HCT116 (cell line): ENCODE measurements at regions not wholly inside any gene's neighbourhood (a gene's known extent, or its start where the extent isn't known, plus 50 kb on each side); places are given as distances from the start of the nearest gene placed in this dataset.

Experiments used
- ATAC-seq: fragments of 200-7000 bp; cut with Tn5 transposase; 2 replicates; pipeline ENCODE4 v1.9.1; 2020; ENCODE audit warnings: mild to moderate bottlenecking, moderate library complexity
- BruUV-seq: library from RNA; stranded (reverse); fragments of 400-500 nt; replicated peaks from 2 replicates; lab custom pipeline; 2021; lab: Mats Ljungman, UMichigan
- CTCF ChIA-PET: fragments of 300-600 bp; sonication (Branson Sonifier 250); formaldehyde crosslinking; loops from one replicate; lab custom pipeline; 2021; ENCODE audit warnings: antibody characterized with exemption; lab: Charles Lee
- POLR2A ChIA-PET: fragments of 300-600, 350-600 bp; sonication (Branson Sonifier 250); formaldehyde crosslinking; loops from one replicate; lab custom pipeline; 2021; ENCODE audit warnings: antibody characterized with exemption; lab: Charles Lee
- RAD21 ChIA-PET, 2 experiments: fragments of 300-600 bp; sonication (Branson Sonifier 250); formaldehyde crosslinking; loops; one replicate each; lab custom pipeline; 2023; ENCODE audit warnings: low total read pairs in 2 of 2; ENCODE audit not compliant: uncharacterized antibody in 2 of 2, unreplicated experiment in 2 of 2, low non-redundant PET in 1 of 2; lab: Charles Lee
- DNase-seq: peaks from one replicate; pipeline ENCODE4 v3.0.0-alpha.2; 2010; ENCODE audit warnings: low read depth, low spot score
- H2AFZ ChIP-seq: fragments of 200-600 bp; shearing (Covaris generic), sonication (generic); 2 replicates; pipeline ENCODE4 v1.6.1; 2017; ENCODE audit warnings: low read depth, mixed run types, mixed read lengths, antibody characterized with exemption, low read length; ENCODE audit not compliant: poor library complexity, severe bottlenecking
- H3K27ac ChIP-seq: 2 replicates; pipeline ENCODE4 v1.5.1; 2012; ENCODE audit warnings: low read depth, low read length
- H3K27me3 ChIP-seq: fragments of 200-600 bp; sonication (generic); 2 replicates; pipeline ENCODE4 v1.6.1; 2016; ENCODE audit warnings: mixed run types, low read length, mixed read lengths; ENCODE audit not compliant: insufficient read depth
- H3K36me3 ChIP-seq, 2 experiments: fragments of 200-500 bp in 1 of 2; fragments of 200-600 bp in 1 of 2; sonication (Bioruptor generic) in 1 of 2; sonication (generic) in 1 of 2; 2 replicates each; pipeline versions ENCODE4 v1.5.1 to v1.6.1; 2014 to 2016; ENCODE audit warnings: low read length in 2 of 2, inconsistent platforms in 1 of 2, mixed read lengths in 1 of 2, mixed run types in 1 of 2; ENCODE audit not compliant: insufficient read depth in 2 of 2, control insufficient read depth in 1 of 2
- H3K4me1 ChIP-seq, 2 experiments: fragments of 200-600 bp in 1 of 2; sonication (generic) in 1 of 2; 2 replicates each; pipeline versions ENCODE4 v1.5.1 to v1.6.1; 2012 to 2017; ENCODE audit warnings: low read length in 2 of 2, inconsistent platforms in 1 of 2, mild to moderate bottlenecking in 1 of 2, mixed read lengths in 1 of 2, mixed run types in 1 of 2, moderate library complexity in 1 of 2; ENCODE audit not compliant: insufficient read depth in 2 of 2, control insufficient read depth in 1 of 2
- H3K4me2 ChIP-seq: fragments of 200-600 bp; sonication (generic); 2 replicates; pipeline ENCODE4 v1.6.1; 2017; ENCODE audit warnings: mixed run types, low read length, mixed read lengths
- H3K4me3 ChIP-seq, 2 experiments: fragments of 200-600 bp in 1 of 2; sonication (generic) in 1 of 2; replicated peaks in 1 of 2; 2 replicates each; pipeline ENCODE4 v1.5.1; 2011 to 2016; ENCODE audit warnings: low read length in 2 of 2, control low read depth in 1 of 2, low read depth in 1 of 2, mild to moderate bottlenecking in 1 of 2, mixed read lengths in 1 of 2, mixed run types in 1 of 2
- H3K79me2 ChIP-seq: fragments of 200-600 bp; sonication (generic); 2 replicates; pipeline ENCODE4 v1.6.1; 2017; ENCODE audit warnings: mild to moderate bottlenecking, mixed run types, low read length, moderate library complexity, mixed read lengths; ENCODE audit not compliant: insufficient read depth
- H3K9ac ChIP-seq: fragments of 200-600 bp; sonication (generic); 2 replicates; pipeline ENCODE4 v1.6.1; 2016; ENCODE audit warnings: low read length, mixed read lengths
- H3K9me2 ChIP-seq: fragments of 200-600 bp; sonication (generic), shearing (Covaris generic); 2 replicates; pipeline ENCODE4 v1.6.1; 2017; ENCODE audit warnings: mixed run types, mild to moderate bottlenecking, moderate library complexity; ENCODE audit not compliant: insufficient read depth
- H3K9me3 ChIP-seq, 2 experiments: fragments of 200-500 bp in 1 of 2; fragments of 200-600 bp in 1 of 2; sonication (Bioruptor generic) in 1 of 2; sonication (generic) in 1 of 2; 2 replicates each; pipeline ENCODE4 v1.6.1; 2014 to 2017; ENCODE audit warnings: low read length in 2 of 2, mixed read lengths in 2 of 2, inconsistent platforms in 1 of 2, low read depth in 1 of 2, mild to moderate bottlenecking in 1 of 2, mixed run types in 1 of 2, moderate library complexity in 1 of 2; ENCODE audit not compliant: control insufficient read depth in 1 of 2, insufficient read depth in 1 of 2
- H4K20me1 ChIP-seq: fragments of 200-600 bp; sonication (generic), shearing (Covaris generic); 2 replicates; pipeline ENCODE4 v1.6.1; 2017; ENCODE audit warnings: mixed run types, mild to moderate bottlenecking, moderate library complexity; ENCODE audit not compliant: insufficient read depth
- ATF3 ChIP-seq: IDR thresholded peaks from 2 replicates; pipeline ENCODE4 v1.6.1; 2012
- CBX3 ChIP-seq: IDR thresholded peaks from 2 replicates; pipeline ENCODE4 v1.6.1; 2012; ENCODE audit warnings: low read depth
- CTCF ChIP-seq, 3 experiments: fragments of 200-600 bp in 1 of 3; sonication (generic) in 1 of 3; IDR thresholded peaks in 2 of 3; conservative IDR thresholded peaks in 1 of 3; 2 replicates each; pipeline ENCODE4 v1.5.1; 2012 to 2017; ENCODE audit warnings: low read depth in 2 of 3, low read length in 2 of 3, antibody characterized with exemption in 1 of 3, borderline replicate concordance in 1 of 3, control low read depth in 1 of 3, mild to moderate bottlenecking in 1 of 3, mixed read lengths in 1 of 3, mixed run types in 1 of 3, moderate library complexity in 1 of 3; ENCODE audit not compliant: insufficient read depth in 1 of 3
- EGR1 ChIP-seq: IDR thresholded peaks from 2 replicates; pipeline ENCODE4 v1.6.1; 2012; ENCODE audit warnings: low read depth
- ELF1 ChIP-seq: IDR thresholded peaks from 2 replicates; pipeline ENCODE4 v1.6.1; 2012; ENCODE audit warnings: low read depth, borderline replicate concordance
- EZH2 ChIP-seq: fragments of 200-600 bp; sonication (generic); IDR thresholded peaks from 2 replicates; pipeline ENCODE4 v1.6.1; 2017; ENCODE audit warnings: antibody characterized with exemption, mixed run types
- EZH2phosphoT487 ChIP-seq: fragments of 200-600 bp; IDR thresholded peaks from 2 replicates; pipeline ENCODE4 v1.6.1; 2018; ENCODE audit warnings: antibody characterized with exemption, borderline replicate concordance
- JUND ChIP-seq: IDR thresholded peaks from 2 replicates; pipeline ENCODE4 v1.6.1; 2012
- MAX ChIP-seq: IDR thresholded peaks from 2 replicates; pipeline ENCODE4 v1.6.1; 2012
- POLR2A ChIP-seq: IDR thresholded peaks from 2 replicates; pipeline ENCODE4 v1.7.0; 2011; ENCODE audit warnings: borderline replicate concordance; ENCODE audit not compliant: insufficient read depth, insufficient read length; ENCODE audit errors: extremely low read depth
- RAD21 ChIP-seq: IDR thresholded peaks from 2 replicates; pipeline ENCODE4 v1.6.1; 2012; ENCODE audit warnings: low read depth, mild to moderate bottlenecking
- REST ChIP-seq: IDR thresholded peaks from 2 replicates; pipeline ENCODE4 v1.6.1; 2012; ENCODE audit warnings: low read depth
- SP1 ChIP-seq: IDR thresholded peaks from 2 replicates; pipeline ENCODE4 v1.6.1; 2012; ENCODE audit warnings: low read depth
- SRF ChIP-seq: IDR thresholded peaks from 2 replicates; pipeline ENCODE4 v1.6.1; 2012; ENCODE audit warnings: low read depth
- YY1 ChIP-seq: IDR thresholded peaks from 2 replicates; pipeline ENCODE4 v1.6.1; 2011; ENCODE audit warnings: low read length, low read depth, moderate library complexity, mild to moderate bottlenecking; ENCODE audit not compliant: insufficient replicate concordance; ENCODE audit errors: extremely low read depth
- ZBTB33 ChIP-seq: IDR thresholded peaks from 2 replicates; pipeline ENCODE4 v1.6.1; 2011; ENCODE audit warnings: mild to moderate bottlenecking, low read length, moderate library complexity; ENCODE audit not compliant: insufficient replicate concordance; ENCODE audit errors: extremely low read depth
- ZFX ChIP-seq: fragments of 450-650 bp; IDR thresholded peaks from 2 replicates; pipeline ENCODE4 v1.6.1; 2017
- intact Hi-C: fragments of 100-400 bp; cut with micrococcal nuclease; formaldehyde crosslinking; loops from 2 replicates; pipeline ENCODE4 v1.10.0; 2022

GRCh38 chr7:94216944-94217461, 177.7 kb upstream of the COL1A2 start:
- CTCF ChIA-PET, result no interaction called here
- no peak overlapping the region for H2AFZ ChIP-seq
- H4K20me1 ChIP-seq, result no peaks in the 10 kb centered on the region
- RAD21 ChIA-PET, result no interaction called here
- H3K27me3 ChIP-seq, result no peaks in the 10 kb centered on the region
- intact Hi-C loops, result no loop called here
- no peak overlapping the region for H3K4me3 ChIP-seq
- ATAC-seq, result no peak
- H3K79me2 ChIP-seq, result no peaks in the 10 kb centered on the region
- H3K9me3 ChIP-seq, result no peaks in the 10 kb centered on the region
- no peak overlapping the region for H3K9ac ChIP-seq
- H3K27ac ChIP-seq, result no peak overlapping the region
- no peaks in the 10 kb centered on the region for H3K9me2 ChIP-seq
- no peak for DNase-seq
- BruUV-seq, result no TSS peak
- POLR2A ChIA-PET, result no interaction called here
- no peaks in the 10 kb centered on the region for H3K4me1 ChIP-seq
- H3K36me3 ChIP-seq, result no peaks in the 10 kb centered on the region
- TF ChIP-seq EZH2phosphoT487, result no peak
- TF ChIP-seq ATF3, result no peak
- no peak for TF ChIP-seq SRF
- no peak for TF ChIP-seq SP1
- TF ChIP-seq EGR1, result no peak
- no peak for TF ChIP-seq MAX
- TF ChIP-seq ZBTB33, result no peak
- TF ChIP-seq POLR2A, result no peak
- no peak for TF ChIP-seq ZFX
- no peak for TF ChIP-seq CBX3
- TF ChIP-seq REST, result no peak
- TF ChIP-seq EZH2, result no peak
- TF ChIP-seq ELF1, result no peak
- TF ChIP-seq YY1, result no peak
- TF ChIP-seq CTCF (IDR thresholded peaks at IDR 0.05 in 2 of 3, conservative IDR thresholded peaks at IDR 0.05 in 1 of 3; ENCODE audit: borderline replicate concordance in 1 of 3, insufficient read depth in 1 of 3, low read depth in 2 of 3, low read length in 2 of 3), result no peak
- no peak for TF ChIP-seq RAD21
- TF ChIP-seq JUND, result no peak
- no peak overlapping the region for H3K4me2 ChIP-seq
